ENCODE measurements at regions not wholly inside any gene's neighbourhood (a gene's known extent, or its start where the extent isn't known, plus 50 kb on each side); places are given as distances from the start of the nearest gene placed in this dataset.

DNA sequence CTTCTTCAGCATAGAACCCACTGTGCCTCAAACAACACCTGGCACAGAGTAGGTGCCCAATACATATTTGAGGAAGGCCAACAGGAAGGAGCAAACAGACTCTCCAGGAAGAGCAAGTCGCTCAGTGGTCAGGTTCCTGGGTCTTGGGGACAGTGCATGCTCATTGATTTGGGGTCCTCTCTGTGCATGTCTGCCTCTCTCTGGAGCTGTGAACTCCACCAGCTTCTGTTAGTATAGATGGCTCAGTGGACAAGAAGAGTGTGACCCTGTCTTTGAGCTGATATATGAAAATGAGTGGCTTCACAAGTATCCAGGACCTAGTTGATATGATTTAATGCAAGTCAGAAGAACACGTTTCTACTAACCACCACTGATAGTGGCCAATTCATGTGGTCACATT is 98.7 kb downstream of the KCTD15 start:
- no peaks in the 10 kb centered on the region for H3K36me3 ChIP-seq (ENCODE audit: control insufficient read depth in 5 of 5, insufficient read depth in 5 of 5, low read length in 5 of 5)
- H3K27ac ChIP-seq (ENCODE audit: low read depth, low read length) = no peak overlapping the region
- no peak overlapping the region for H3K4me3 ChIP-seq (ENCODE audit: low read depth in 1 of 5, low read length in 5 of 5)
- H3K4me1 ChIP-seq (ENCODE audit: control insufficient read depth in 5 of 5, insufficient read depth in 5 of 5, low read length in 5 of 5) = no peaks in the 10 kb centered on the region
- H3K27me3 ChIP-seq (ENCODE audit: control insufficient read depth in 5 of 5, insufficient read depth in 4 of 5, low read length in 5 of 5) = peaks cover 0 to 10% (median 2%) of the 10 kb centered on the region in 5 donors
- peaks cover 7 to 18% (median 11%) of the 10 kb centered on the region in 5 donors for H3K9me3 ChIP-seq (ENCODE audit: control insufficient read depth in 5 of 5, low read length in 5 of 5)
- H3K9ac ChIP-seq (ENCODE audit: low read length in 5 of 5) = no peak overlapping the region

DNA sequence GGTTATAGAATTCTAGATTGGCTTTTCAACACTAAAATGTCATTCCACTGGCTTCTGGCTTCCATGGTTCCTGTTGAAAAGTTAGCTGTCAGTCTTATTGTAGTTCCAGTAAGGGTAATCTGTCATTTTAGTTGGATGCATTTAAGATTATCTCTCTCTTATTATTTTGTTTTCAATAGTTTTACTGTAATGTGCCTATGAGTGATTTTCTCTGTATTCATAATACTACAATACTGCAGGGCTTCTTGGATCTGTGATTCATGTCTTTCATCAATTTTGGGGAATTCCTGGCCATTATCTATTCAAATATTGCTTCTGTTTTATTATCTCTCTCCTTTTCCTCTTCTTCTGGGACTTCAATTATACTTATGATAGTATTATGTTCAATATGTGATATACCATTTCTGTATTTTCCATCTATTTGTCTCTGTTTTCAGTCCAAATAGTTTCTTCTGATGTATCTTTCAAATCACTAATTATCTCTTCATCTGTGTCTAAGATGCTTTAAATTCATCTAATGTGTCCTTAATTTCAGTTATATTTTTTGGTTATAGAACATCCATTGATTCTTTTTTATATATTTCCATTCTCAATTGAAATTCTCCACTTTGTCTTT is 101.5 kb downstream of the KCTD15 start:
- Histone ChIP-seq H3K9ac (ENCODE audit: low read length in 5 of 5) (no peak overlapping the region), H3K9me3 (ENCODE audit: control insufficient read depth in 5 of 5, low read length in 5 of 5) (peaks cover 7 to 18% (median 11%) of the 10 kb centered on the region in 5 donors), H3K36me3 (ENCODE audit: control insufficient read depth in 5 of 5, insufficient read depth in 5 of 5, low read length in 5 of 5) (no peaks in the 10 kb centered on the region)

DNA sequence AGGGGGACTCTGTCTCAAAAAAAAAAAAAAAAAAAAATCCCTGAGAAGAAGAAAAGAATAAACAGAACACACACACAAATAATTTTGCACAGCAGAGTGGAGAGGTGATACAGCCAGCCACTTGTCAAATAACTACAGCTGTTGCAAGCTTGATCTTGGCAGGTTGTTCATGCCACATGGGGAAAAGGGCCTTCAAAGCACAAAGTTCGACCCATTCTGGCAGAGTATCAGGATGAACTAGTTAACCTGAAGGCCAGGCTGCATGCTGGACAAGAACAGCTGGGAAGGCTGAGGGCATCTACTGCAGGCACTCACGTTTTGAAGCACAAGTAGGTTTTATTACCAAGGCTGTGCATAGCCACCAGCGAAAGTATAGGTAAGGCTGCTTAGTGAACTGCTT is 104.1 kb downstream of the KCTD15 start:
- Histone ChIP-seq H3K9ac (ENCODE audit: low read length in 5 of 5) (no peak overlapping the region), H3K9me3 (ENCODE audit: control insufficient read depth in 5 of 5, low read length in 5 of 5) (peaks cover 7 to 18% (median 11%) of the 10 kb centered on the region in 5 donors), H3K4me3 (ENCODE audit: low read depth in 1 of 5, low read length in 5 of 5) (no peak overlapping the region), H3K4me1 (ENCODE audit: control insufficient read depth in 5 of 5, insufficient read depth in 5 of 5, low read length in 5 of 5) (peaks cover 0 to 19% (median 8%) of the 10 kb centered on the region in 5 donors), H3K27ac (ENCODE audit: low read depth, low read length) (no peak overlapping the region), H3K27me3 (ENCODE audit: control insufficient read depth in 5 of 5, insufficient read depth in 4 of 5, low read length in 5 of 5) (peaks cover 0 to 14% (median 2%) of the 10 kb centered on the region in 5 donors), H3K36me3 (ENCODE audit: control insufficient read depth in 5 of 5, insufficient read depth in 5 of 5, low read length in 5 of 5) (no peaks in the 10 kb centered on the region)

More for the DNA sequence above, 101.5 kb downstream of the KCTD15 start:
- Histone ChIP-seq H3K4me3 (ENCODE audit: low read depth in 1 of 5, low read length in 5 of 5) (no peak overlapping the region), H3K4me1 (ENCODE audit: control insufficient read depth in 5 of 5, insufficient read depth in 5 of 5, low read length in 5 of 5) (peaks cover 0 to 6% (median 0%) of the 10 kb centered on the region in 5 donors), H3K27ac (ENCODE audit: low read depth, low read length) (no peak overlapping the region), H3K27me3 (ENCODE audit: control insufficient read depth in 5 of 5, insufficient read depth in 4 of 5, low read length in 5 of 5) (peaks cover 0 to 12% (median 2%) of the 10 kb centered on the region in 5 donors)

DNA sequence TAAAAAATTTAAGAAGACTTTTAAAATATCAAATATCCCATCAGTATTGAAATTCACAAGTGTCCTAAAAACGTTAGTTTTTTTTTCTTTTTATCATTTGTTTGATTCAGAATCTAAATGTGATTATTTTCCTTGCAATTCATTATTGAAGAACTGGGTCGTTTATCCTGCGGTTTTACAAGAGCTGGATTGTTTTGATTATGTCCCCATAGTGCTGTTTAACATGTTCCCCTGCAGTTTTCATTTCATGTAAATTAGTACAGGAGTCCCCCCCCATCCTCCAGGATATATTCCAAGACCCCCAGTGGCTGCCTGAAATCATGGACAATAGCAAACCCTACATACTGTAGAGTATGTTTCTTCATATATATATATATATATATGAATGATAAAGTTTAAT is 105.7 kb downstream of the KCTD15 start:
- peaks cover 0 to 24% (median 4%) of the 10 kb centered on the region in 5 donors for H3K27me3 ChIP-seq (ENCODE audit: control insufficient read depth in 5 of 5, insufficient read depth in 4 of 5, low read length in 5 of 5)
- H3K36me3 ChIP-seq (ENCODE audit: control insufficient read depth in 5 of 5, insufficient read depth in 5 of 5, low read length in 5 of 5) = no peaks in the 10 kb centered on the region
- H3K9ac ChIP-seq (ENCODE audit: low read length in 5 of 5) = no peak overlapping the region
- H3K4me3 ChIP-seq (ENCODE audit: low read depth in 1 of 5, low read length in 5 of 5) = no peak overlapping the region
- peaks cover 0 to 23% (median 17%) of the 10 kb centered on the region in 5 donors for H3K4me1 ChIP-seq (ENCODE audit: control insufficient read depth in 5 of 5, insufficient read depth in 5 of 5, low read length in 5 of 5)
- H3K27ac ChIP-seq (ENCODE audit: low read depth, low read length) = no peak overlapping the region
- peaks cover 7 to 18% (median 10%) of the 10 kb centered on the region in 5 donors for H3K9me3 ChIP-seq (ENCODE audit: control insufficient read depth in 5 of 5, low read length in 5 of 5)

DNA sequence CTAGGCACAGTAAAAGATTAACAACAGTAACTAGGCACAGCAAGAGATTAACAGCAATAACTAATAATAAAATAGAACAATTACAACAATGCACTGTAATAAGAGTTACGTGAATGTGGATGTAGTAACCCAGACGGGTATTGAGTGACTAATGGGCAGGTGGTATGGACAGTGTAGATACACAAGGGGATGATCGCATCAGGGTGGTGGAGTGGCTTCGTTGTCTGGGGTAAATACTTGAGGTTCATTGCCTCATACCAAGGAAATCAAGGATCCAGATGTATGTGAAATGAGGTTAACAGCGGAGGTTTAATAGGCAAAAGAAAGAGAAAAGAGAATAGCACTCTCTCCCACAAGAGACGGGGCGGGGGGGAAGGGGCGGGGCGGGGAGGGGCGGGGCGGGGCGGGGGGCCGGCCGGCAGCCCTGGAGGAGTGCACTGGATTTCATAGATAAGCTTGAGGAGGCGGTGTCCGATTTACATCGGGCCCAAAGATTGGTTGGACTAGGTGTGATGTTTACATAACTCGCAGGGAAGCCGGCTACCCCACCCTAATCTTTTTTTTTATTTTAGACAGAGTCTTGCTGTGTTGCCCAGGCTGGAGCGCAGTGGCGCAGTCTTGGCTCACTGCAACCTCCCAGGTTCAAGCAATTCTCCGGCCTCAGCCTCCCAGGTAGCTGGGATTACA is 106.3 kb downstream of the KCTD15 start:
- Histone ChIP-seq H3K9me3 (ENCODE audit: control insufficient read depth in 5 of 5, low read length in 5 of 5) (peaks cover 4 to 13% (median 7%) of the 10 kb centered on the region in 5 donors), H3K9ac (ENCODE audit: low read length in 5 of 5) (no peak overlapping the region), H3K36me3 (ENCODE audit: control insufficient read depth in 5 of 5, insufficient read depth in 5 of 5, low read length in 5 of 5) (no peaks in the 10 kb centered on the region), H3K4me3 (ENCODE audit: low read depth in 1 of 5, low read length in 5 of 5) (no peak overlapping the region), H3K27ac (ENCODE audit: low read depth, low read length) (no peak overlapping the region), H3K27me3 (ENCODE audit: control insufficient read depth in 5 of 5, insufficient read depth in 4 of 5, low read length in 5 of 5) (peaks cover 0 to 25% (median 4%) of the 10 kb centered on the region in 5 donors), H3K4me1 (ENCODE audit: control insufficient read depth in 5 of 5, insufficient read depth in 5 of 5, low read length in 5 of 5) (peaks cover 0 to 23% (median 17%) of the 10 kb centered on the region in 5 donors)

DNA sequence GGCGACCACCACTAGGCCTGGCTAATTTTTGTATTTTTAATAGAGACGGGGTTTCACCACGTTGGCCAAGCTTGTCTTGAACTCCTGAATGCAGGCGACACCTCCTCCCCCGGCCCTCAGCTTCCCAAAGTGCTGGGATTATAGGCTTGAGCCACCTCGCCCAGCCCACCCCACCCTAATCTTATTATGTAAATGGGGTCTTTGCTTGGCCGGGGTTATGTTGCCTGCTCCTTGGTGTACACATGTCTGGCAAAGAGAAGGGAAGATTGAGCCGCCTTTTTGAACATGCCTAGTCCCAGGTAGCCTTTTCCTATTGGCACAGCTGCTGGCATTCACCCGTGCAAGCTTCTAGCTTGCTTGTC is 106.8 kb downstream of the KCTD15 start:
- H3K9me3 ChIP-seq (ENCODE audit: control insufficient read depth in 5 of 5, low read length in 5 of 5) = peaks cover 0 to 9% (median 2%) of the 10 kb centered on the region in 5 donors
- H3K27me3 ChIP-seq (ENCODE audit: control insufficient read depth in 5 of 5, insufficient read depth in 4 of 5, low read length in 5 of 5) = peaks cover 0 to 25% (median 4%) of the 10 kb centered on the region in 5 donors
- H3K4me3 ChIP-seq (ENCODE audit: low read depth in 1 of 5, low read length in 5 of 5) = no peak overlapping the region
- H3K36me3 ChIP-seq (ENCODE audit: control insufficient read depth in 5 of 5, insufficient read depth in 5 of 5, low read length in 5 of 5) = no peaks in the 10 kb centered on the region
- H3K27ac ChIP-seq (ENCODE audit: low read depth, low read length) = no peak overlapping the region
- no peak overlapping the region for H3K9ac ChIP-seq (ENCODE audit: low read length in 5 of 5)
- H3K4me1 ChIP-seq (ENCODE audit: control insufficient read depth in 5 of 5, insufficient read depth in 5 of 5, low read length in 5 of 5) = peaks cover 0 to 23% (median 17%) of the 10 kb centered on the region in 5 donors

DNA sequence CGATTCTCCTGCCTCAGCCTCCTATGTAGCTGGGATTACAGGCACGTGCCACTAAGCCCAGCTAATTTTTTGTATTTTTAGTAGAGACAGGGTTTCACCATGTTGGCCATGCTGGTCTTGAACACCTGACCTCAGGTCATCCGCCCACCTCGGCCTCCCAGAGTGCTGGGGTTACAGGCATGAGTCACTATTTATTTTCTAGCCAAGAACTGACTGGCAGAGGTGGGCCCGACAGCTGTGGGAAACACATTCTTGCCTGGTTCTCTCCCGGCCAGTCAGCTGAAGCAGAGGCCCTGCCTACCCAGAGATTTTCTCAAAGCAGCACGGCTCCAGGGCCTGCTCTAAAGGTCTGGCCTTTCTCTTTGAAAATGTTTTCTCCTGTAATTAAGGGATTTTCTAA is 108.0 kb downstream of the KCTD15 start:
- H3K36me3 ChIP-seq (ENCODE audit: control insufficient read depth in 5 of 5, insufficient read depth in 5 of 5, low read length in 5 of 5) = no peaks in the 10 kb centered on the region
- no peak overlapping the region for H3K4me3 ChIP-seq (ENCODE audit: low read depth in 1 of 5, low read length in 5 of 5)
- H3K27me3 ChIP-seq (ENCODE audit: control insufficient read depth in 5 of 5, insufficient read depth in 4 of 5, low read length in 5 of 5) = peaks cover 0 to 25% (median 4%) of the 10 kb centered on the region in 5 donors
- H3K4me1 ChIP-seq (ENCODE audit: control insufficient read depth in 5 of 5, insufficient read depth in 5 of 5, low read length in 5 of 5) = peaks cover 0 to 23% (median 17%) of the 10 kb centered on the region in 5 donors
- peak overlapping the region; percentile 23 for H3K27ac ChIP-seq (ENCODE audit: low read depth, low read length)
- no peaks in the 10 kb centered on the region for H3K9me3 ChIP-seq (ENCODE audit: control insufficient read depth in 5 of 5, low read length in 5 of 5)
- H3K9ac ChIP-seq (ENCODE audit: low read length in 5 of 5) = peak overlapping the region in 1 of 5 donors; percentile 80

DNA sequence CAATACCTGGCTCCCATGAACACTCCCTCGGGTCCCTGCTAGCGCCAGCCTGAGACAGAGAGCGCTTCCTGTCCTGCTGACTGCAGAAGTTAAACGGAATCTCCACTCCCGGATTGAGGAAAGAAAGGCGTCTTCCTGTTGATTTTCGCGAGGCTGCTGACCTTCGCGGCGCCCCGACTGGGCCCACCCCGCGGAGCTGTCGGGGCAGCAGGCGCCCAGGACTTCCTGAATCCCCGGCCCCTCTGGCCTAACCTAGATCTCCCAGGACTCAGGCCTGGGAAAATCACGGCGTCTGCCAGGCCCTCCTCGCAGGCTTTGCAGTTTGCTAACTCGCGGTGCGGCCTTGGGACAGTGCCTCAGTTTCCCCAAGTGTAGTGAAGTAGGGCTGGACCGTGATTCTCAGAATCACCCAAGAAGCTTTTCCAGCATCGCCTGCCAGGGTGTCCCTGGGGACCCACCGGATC is 108.8 kb downstream of the KCTD15 start:
- Histone ChIP-seq H3K27ac (ENCODE audit: low read depth, low read length) (peak overlapping the region; percentile 30), H3K9ac (ENCODE audit: low read length in 5 of 5) (peak overlapping the region in 4 of 5 donors; percentile 43 to 80 (median 68)), H3K27me3 (ENCODE audit: control insufficient read depth in 5 of 5, insufficient read depth in 4 of 5, low read length in 5 of 5) (peaks cover 0 to 25% (median 4%) of the 10 kb centered on the region in 5 donors), H3K36me3 (ENCODE audit: control insufficient read depth in 5 of 5, insufficient read depth in 5 of 5, low read length in 5 of 5) (no peaks in the 10 kb centered on the region), H3K4me1 (ENCODE audit: control insufficient read depth in 5 of 5, insufficient read depth in 5 of 5, low read length in 5 of 5) (peaks cover 0 to 23% (median 17%) of the 10 kb centered on the region in 5 donors), H3K4me3 (ENCODE audit: low read depth in 1 of 5, low read length in 5 of 5) (peak overlapping the region; percentile 57 to 76 (median 63)), H3K9me3 (ENCODE audit: control insufficient read depth in 5 of 5, low read length in 5 of 5) (no peaks in the 10 kb centered on the region)

DNA sequence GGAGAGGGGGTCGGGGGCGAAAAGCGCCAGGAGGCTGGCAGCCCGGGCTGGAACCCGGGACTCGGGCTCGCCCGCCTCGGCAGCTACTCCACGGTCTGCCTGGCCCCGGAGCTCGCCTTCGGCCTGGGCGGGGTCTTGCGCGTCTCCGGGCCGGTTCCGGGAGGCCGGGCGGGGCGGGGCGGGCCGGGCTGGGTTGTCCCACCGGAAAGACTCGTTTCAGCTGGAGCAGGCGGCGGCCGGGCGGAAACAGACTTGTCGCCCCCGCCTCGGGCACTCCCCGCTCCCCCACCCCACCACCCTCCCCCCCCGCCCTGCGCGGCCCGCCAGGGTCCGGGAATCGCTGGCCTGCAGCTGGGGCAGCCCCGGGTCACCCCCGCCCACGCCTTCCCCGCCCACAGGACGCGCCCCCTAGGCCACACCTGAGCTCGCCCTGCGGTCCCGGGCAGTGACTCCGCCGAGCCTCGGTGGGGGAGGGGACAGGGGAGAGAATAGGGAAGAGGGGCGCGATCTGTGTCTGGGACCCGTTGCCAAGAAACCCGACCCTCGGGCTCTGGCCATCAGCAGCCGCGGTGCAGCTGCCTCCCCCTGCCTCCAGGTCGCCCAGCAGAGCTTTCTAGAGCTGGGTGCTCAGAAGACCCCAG is 109.4 kb downstream of the KCTD15 start:
- Histone ChIP-seq H3K27ac (ENCODE audit: low read depth, low read length) (peak overlapping the region; percentile 30), H3K9me3 (ENCODE audit: control insufficient read depth in 5 of 5, low read length in 5 of 5) (no peaks in the 10 kb centered on the region)

More for the DNA sequence above, 109.4 kb downstream of the KCTD15 start:
- Histone ChIP-seq H3K9ac (ENCODE audit: low read length in 5 of 5) (peak overlapping the region in 4 of 5 donors; percentile 43 to 80 (median 68)), H3K27me3 (ENCODE audit: control insufficient read depth in 5 of 5, insufficient read depth in 4 of 5, low read length in 5 of 5) (peaks cover 0 to 25% (median 4%) of the 10 kb centered on the region in 5 donors), H3K4me3 (ENCODE audit: low read depth in 1 of 5, low read length in 5 of 5) (peak overlapping the region; percentile 57 to 76 (median 63)), H3K4me1 (ENCODE audit: control insufficient read depth in 5 of 5, insufficient read depth in 5 of 5, low read length in 5 of 5) (peaks cover 0 to 20% (median 17%) of the 10 kb centered on the region in 5 donors), H3K36me3 (ENCODE audit: control insufficient read depth in 5 of 5, insufficient read depth in 5 of 5, low read length in 5 of 5) (no peaks in the 10 kb centered on the region)
